ENCODE measurements at regions not wholly inside any gene's neighbourhood (a gene's known extent, or its start where the extent isn't known, plus 50 kb on each side); places are given as distances from the start of the nearest gene placed in this dataset.
"Not testable (repeated sequence)": the region's sequence is repeated elsewhere in the genome, so short reads cannot be mapped to it uniquely, and the experiment has no call there.

- no peak overlapping the region for H3K4me3 ChIP-seq (replicated peaks; ENCODE audit: low read depth, low read length)
- DNase-seq (ENCODE audit: low read depth) = no peak
- TF ChIP-seq CTCF (IDR thresholded peaks at IDR 0.05; ENCODE audit: low read length, missing control alignments) = no peak
These were observed 1344.9 kb downstream of the GATA3 start for GRCh38 chr10:9399275-9399983.

DNA sequence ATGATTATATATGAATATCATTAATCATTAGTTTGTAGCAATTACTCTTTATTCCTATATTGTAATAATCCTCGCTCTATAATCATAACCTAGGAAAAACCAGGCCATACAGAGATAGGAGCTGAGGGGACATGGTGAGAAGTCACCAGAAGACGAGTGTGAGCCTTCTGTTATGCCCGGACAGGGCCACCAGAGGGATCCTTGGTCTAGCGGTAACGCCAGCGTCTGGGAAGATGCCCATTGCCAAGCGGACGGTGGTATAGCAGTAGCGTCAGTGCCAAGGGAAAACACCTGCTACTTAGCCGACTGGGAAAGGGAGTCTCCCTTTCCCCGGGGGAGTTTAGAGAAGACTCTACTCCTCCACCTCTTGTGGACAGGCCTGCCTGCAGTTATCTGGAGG is 1347.6 kb downstream of the GATA3 start:
- H3K4me3 ChIP-seq (replicated peaks; ENCODE audit: low read depth, low read length); DNase-seq (ENCODE audit: low read depth): not testable (repeated sequence)

DNA sequence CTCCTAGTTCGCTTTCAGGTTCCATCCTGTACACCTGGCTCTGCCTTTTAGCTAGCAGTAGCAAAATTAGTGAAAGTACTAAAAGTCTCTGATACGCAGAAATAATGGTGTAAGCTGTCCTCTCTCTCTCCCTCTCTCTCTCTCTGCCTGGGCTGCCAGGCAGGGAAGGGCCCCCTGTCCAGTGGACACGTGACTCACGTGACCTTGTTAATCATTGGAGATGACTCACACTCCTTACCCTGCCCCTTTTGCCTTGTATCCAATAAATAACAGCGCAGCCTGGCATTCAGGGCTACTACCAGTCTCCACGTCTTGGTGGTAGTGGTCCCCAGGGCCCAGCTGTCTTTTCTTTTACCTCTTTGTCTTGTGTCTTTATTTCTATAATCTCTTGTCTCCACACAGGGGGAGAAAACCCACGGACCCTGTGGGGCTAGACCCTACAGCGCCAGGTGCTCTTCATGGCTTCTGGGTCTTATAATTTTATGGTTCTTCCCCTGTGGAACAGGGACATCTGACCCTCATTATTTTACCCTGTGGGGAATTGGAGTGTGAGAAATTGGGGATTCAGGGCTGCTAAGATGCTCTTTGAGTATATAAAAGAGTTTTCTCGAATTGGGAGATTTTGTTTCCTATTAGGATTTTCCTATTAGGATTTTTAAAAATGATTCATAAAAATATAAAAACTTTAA is 1348.2 kb downstream of the GATA3 start:
- not testable (repeated sequence) for H3K4me3 ChIP-seq (replicated peaks; ENCODE audit: low read depth, low read length); DNase-seq (ENCODE audit: low read depth)

DNA sequence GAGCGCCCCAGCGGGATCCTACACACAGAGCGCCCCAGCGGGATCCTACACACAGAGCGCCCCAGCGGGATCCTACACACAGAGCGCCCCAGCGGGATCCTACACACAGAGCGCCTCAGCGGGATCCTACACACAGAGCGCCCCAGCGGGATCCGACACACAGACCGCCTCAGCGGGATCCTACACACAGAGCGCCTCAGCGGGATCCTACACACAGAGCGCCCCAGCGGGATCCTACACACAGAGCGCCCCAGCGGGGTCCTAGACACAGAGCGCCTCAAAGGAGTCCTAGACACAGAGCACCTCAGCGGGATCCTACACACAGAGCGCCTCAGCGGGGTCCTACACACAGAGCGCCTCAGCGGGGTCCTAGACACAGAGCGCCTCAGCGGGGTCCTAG is 1352.7 kb downstream of the GATA3 start:
- DNase-seq (ENCODE audit: low read depth); H3K4me3 ChIP-seq (replicated peaks; ENCODE audit: low read depth, low read length): not testable (repeated sequence)

GRCh38 chr10:9416331-9416730 is 1361.8 kb downstream of the GATA3 start:
- no peak for DNase-seq (ENCODE audit: low read depth)
- no peak for TF ChIP-seq CTCF (IDR thresholded peaks at IDR 0.05; ENCODE audit: low read length, missing control alignments)
- no peak overlapping the region for H3K4me3 ChIP-seq (replicated peaks; ENCODE audit: low read depth, low read length)

GRCh38 chr10:9419757-9420156 is 1365.3 kb downstream of the GATA3 start:
- no peak for TF ChIP-seq CTCF (IDR thresholded peaks at IDR 0.05; ENCODE audit: low read length, missing control alignments)
- no peak overlapping the region for H3K4me3 ChIP-seq (replicated peaks; ENCODE audit: low read depth, low read length)
- no peak for DNase-seq (ENCODE audit: low read depth)

GRCh38 chr10:9427209-9427608 is 1372.7 kb downstream of the GATA3 start:
- no peak for DNase-seq (ENCODE audit: low read depth)
- no peak for TF ChIP-seq CTCF (IDR thresholded peaks at IDR 0.05; ENCODE audit: low read length, missing control alignments)
- H3K4me3 ChIP-seq (replicated peaks; ENCODE audit: low read depth, low read length) = no peak overlapping the region

DNA sequence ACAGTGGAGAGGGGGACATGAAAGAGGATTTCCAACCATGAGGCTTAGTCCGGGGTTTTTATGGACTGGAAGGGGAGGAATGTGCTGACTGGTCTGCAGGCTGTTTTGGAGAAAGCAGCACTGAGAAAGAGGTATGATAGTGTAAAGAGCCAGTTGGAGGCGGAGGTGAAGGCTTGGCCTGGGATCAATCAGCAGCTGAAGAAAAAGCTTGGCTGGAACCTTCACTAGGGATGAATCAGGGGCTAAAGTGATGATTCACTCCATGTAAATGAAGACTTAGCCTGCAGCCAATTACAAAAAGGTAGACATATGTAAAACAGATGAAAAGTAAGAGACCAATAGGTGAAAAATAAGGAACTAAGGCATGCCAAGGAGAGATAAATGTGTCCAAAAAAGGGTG is 1382.6 kb downstream of the GATA3 start:
- no peak for TF ChIP-seq CTCF (IDR thresholded peaks at IDR 0.05; ENCODE audit: low read length, missing control alignments)
- H3K4me3 ChIP-seq (replicated peaks; ENCODE audit: low read depth, low read length) = no peak overlapping the region
- DNase-seq (ENCODE audit: low read depth) = no peak
